Upper lobe of right lung (tissue), 1 donor: ENCODE measurements at regions not wholly inside any gene's neighbourhood (a gene's known extent, or its start where the extent isn't known, plus 50 kb on each side); places are given as distances from the start of the nearest gene placed in this dataset.
A peak's percentile ranks its signal among the peaks of the same experiment; 100 is the strongest.

ENCODE experiments used
- ATAC-seq: fragments of 200-7000 bp; cut with Tn5 transposase; one replicate; pipeline ENCODE4 v1.9.1; 2020; ENCODE audit warnings: mild to moderate bottlenecking, moderate library complexity
- DNase-seq: peaks from one replicate; pipeline ENCODE4 v3.0.0-alpha.2; 2020
- H3K27ac ChIP-seq: fragments of 200-600 bp; one replicate; pipeline ENCODE4 v1.8.0; 2022
- H3K27me3 ChIP-seq: fragments of 200-600 bp; one replicate; pipeline ENCODE4 v1.8.0; 2022; ENCODE audit warnings: mild to moderate bottlenecking
- H3K36me3 ChIP-seq: fragments of 200-600 bp; one replicate; pipeline ENCODE4 v1.8.0; 2022
- H3K4me1 ChIP-seq: fragments of 200-600 bp; one replicate; pipeline ENCODE4 v1.8.0; 2022
- H3K4me3 ChIP-seq: fragments of 200-600 bp; one replicate; pipeline ENCODE4 v1.8.0; 2022; ENCODE audit warnings: mild to moderate bottlenecking
- H3K9me3 ChIP-seq: fragments of 200-600 bp; one replicate; pipeline ENCODE4 v1.8.0; 2022
- CTCF ChIP-seq: fragments of 200-600 bp; IDR thresholded peaks from one replicate; pipeline ENCODE4 v1.8.0; 2022; ENCODE audit warnings: antibody characterized with exemption
- intact Hi-C: fragments of 100-400 bp; cut with DNase I; formaldehyde crosslinking; loops from one replicate; pipeline ENCODE4 v1.11.0; 2022
- donor health status: DM: no; HTN: yes; CAD: no; lungs with severe emphysema.

DNA sequence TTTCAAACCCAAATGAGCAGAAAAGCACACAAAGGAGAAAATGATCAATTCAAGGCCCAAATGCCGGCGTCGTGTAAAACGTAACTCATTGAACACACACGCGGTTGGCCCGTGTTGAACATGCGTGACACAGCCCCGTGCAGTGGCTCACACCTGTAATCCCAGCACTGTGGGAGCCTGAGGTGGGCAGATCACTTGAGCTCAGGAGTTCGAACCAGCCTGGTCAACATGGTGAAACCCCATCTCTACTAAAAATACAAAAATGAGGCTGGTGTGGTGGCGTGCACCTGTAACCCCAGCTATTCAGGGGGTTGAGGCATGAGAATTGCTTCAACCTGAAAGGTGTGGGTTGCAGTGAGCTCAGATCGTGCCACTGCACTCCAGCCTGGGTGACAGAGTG lies 156.7 kb upstream of the KLF6 start:
- ATAC-seq (no peak), DNase-seq (no peak)
- H3K4me1 ChIP-seq = no peaks in the 10 kb centered on the region
- intact Hi-C loops = no loop called here
- H3K36me3 ChIP-seq = no peaks in the 10 kb centered on the region
- TF ChIP-seq CTCF = no peak
- no peaks in the 10 kb centered on the region for H3K9me3 ChIP-seq
- no peak overlapping the region for H3K27ac ChIP-seq
- H3K27me3 ChIP-seq = no peaks in the 10 kb centered on the region
- no peak overlapping the region for H3K4me3 ChIP-seq

GRCh38 chr10:3936422-3937040 lies 151.5 kb upstream of the KLF6 start:
- no peak for TF ChIP-seq CTCF
- no peaks in the 10 kb centered on the region for H3K36me3 ChIP-seq
- H3K27me3 ChIP-seq = no peaks in the 10 kb centered on the region
- ATAC-seq = no peak
- H3K9me3 ChIP-seq = no peaks in the 10 kb centered on the region
- peaks cover 3% of the 10 kb centered on the region for H3K4me1 ChIP-seq
- peak overlapping the region; percentile 43 for H3K27ac ChIP-seq
- DNase-seq = no peak
- intact Hi-C loops = no loop called here
- H3K4me3 ChIP-seq = no peak overlapping the region

GRCh38 chr10:3935933-3936359 lies 150.9 kb upstream of the KLF6 start:
- no peak for ATAC-seq
- Histone ChIP-seq H3K9me3 (no peaks in the 10 kb centered on the region), H3K4me1 (peaks cover 3% of the 10 kb centered on the region), H3K27me3 (no peaks in the 10 kb centered on the region), H3K36me3 (no peaks in the 10 kb centered on the region), H3K4me3 (peak overlapping the region; percentile 14), H3K27ac (peak overlapping the region; percentile 43)
- intact Hi-C loops = no loop called here
- DNase-seq = no peak
- TF ChIP-seq CTCF = no peak

- H3K27ac ChIP-seq = peak overlapping the region; percentile 43
- H3K4me1 ChIP-seq = peaks cover 3% of the 10 kb centered on the region
- no peak for ATAC-seq
- H3K27me3 ChIP-seq = no peaks in the 10 kb centered on the region
- DNase-seq = no peak
- peak overlapping the region; percentile 14 for H3K4me3 ChIP-seq
- H3K9me3 ChIP-seq = no peaks in the 10 kb centered on the region
- no peaks in the 10 kb centered on the region for H3K36me3 ChIP-seq
- intact Hi-C loops = no loop called here
- TF ChIP-seq CTCF = no peak
These were observed 150.1 kb upstream of the KLF6 start for GRCh38 chr10:3935141-3935540.

GRCh38 chr10:3933733-3934132 lies 148.7 kb upstream of the KLF6 start:
- H3K9me3 ChIP-seq = no peaks in the 10 kb centered on the region
- intact Hi-C loops = no loop called here
- no peak for TF ChIP-seq CTCF
- no peaks in the 10 kb centered on the region for H3K27me3 ChIP-seq
- DNase-seq (no peak), ATAC-seq (no peak)
- no peaks in the 10 kb centered on the region for H3K36me3 ChIP-seq
- no peak overlapping the region for H3K4me3 ChIP-seq
- H3K27ac ChIP-seq = no peak overlapping the region
- H3K4me1 ChIP-seq = peaks cover 3% of the 10 kb centered on the region
